NCI-H2196 (cell line): ENCODE measurements at regions not wholly inside any gene's neighbourhood (a gene's known extent, or its start where the extent isn't known, plus 50 kb on each side); places are given as distances from the start of the nearest gene placed in this dataset.
"Not testable (repeated sequence)": the region's sequence is repeated elsewhere in the genome, so short reads cannot be mapped to it uniquely, and the experiment has no call there.

ENCODE experiments used
- DNase-seq: peaks from one replicate; lab custom pipeline; 2025; ENCODE audit not compliant: unreplicated experiment; lab: John Stamatoyannopoulos, UW

DNA sequence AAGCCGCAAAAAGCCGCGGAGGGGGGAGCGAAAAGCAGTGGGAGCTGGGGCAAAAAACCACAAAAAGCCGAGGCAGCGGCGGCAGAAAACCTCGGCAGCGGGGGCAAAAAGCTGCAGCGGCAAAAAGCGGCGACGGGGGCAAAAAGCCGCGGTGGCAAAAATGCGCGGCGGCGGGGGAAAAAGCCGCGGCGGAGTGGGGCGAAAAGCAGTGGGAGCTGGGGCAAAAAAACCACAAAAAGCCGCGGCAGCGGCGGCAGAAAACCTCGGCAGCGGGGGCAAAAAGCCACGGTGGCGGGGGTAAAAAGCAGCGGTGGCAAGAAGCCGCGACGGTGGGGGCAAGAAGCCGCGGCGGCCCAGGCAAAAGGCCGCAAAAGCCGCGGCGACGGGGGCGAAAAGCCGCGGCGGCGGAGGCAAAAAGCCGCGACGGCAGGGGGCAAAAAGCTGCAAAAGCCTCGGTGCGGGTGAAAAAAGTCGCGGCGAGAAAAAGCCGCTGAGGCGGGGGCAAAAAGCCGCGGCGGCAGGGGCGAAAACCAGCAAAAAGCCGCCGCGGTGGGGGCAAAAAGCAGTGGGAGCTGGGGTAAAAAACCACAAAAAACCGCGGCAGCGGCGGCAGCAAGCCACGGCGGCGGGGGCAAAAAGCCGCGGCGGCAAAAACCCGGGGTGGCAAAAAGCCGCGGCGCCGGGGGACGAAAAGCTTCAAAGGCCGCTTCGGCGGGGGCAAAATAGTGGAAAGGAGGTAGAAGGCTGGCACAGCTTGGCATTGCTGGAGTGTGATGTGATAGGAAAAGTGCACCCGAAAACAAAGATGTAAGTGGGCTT lies 135.9 kb downstream of the ZNF92 start:
- DNase-seq = peak; percentile 32

- DNase-seq = not testable (repeated sequence)
Observed at GRCh38 chr7:65510187-65510538, 136.5 kb downstream of the ZNF92 start.

DNA sequence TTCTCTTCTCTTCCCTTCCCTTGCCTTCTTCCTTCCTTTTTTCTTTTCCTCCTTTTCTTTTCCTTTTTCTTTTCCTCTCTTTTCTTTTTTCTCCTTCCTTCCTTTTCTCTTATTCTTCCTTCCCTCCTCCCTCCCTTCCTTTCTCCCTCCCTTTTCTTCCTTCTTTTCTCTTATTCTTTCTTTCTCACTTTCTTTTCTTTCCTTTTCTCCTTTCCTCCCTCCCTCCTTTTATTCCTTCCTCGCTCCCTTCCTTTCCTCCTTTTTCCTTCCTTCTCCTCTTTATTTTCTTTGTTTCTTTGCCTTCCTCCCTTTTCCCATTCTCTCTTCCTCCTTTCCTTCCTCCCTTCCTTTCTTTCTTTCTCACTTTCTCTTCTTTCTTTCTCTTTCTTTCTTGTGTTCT lies 146.1 kb downstream of the ZNF92 start:
- DNase-seq = not testable (repeated sequence)

GRCh38 chr7:65545465-65546161 lies 172.0 kb downstream of the ZNF92 start:
- DNase-seq = not testable (repeated sequence)

DNA sequence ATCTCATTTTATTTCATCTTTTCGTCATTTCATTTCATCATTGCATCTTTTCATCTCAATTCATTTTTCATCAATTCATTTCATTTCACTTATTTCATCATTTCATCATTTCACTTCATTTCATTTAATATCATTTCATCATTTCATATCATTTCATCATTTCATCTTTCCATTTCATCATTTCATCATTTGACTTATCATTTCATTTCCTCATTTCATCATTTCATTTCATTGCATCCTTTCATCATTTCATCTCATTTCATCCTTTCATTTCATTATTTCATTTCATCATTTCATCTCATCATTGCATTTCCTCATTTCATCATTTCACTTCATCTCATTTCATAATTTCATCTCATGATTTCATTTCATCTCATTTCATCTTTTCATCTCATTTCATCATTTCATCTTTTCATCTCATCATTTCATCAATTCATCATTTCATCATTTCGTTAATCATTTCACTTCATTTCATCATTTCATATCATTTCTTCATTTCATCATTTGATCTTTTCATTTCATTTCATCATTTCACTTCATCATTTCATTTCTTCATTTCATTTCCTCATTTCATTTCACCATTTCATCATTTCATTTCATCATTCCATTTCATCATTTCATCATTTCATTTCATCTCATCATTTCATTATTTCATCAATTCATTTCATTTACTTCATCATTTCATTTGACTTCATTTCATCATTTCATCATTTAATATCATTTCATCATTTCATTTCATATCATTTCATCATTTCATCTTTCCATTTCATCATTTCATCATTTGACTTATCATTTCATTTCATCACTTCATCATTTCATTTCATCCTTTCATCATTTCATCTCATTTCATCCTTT lies 176.2 kb downstream of the ZNF92 start:
- DNase-seq = not testable (repeated sequence)

DNA sequence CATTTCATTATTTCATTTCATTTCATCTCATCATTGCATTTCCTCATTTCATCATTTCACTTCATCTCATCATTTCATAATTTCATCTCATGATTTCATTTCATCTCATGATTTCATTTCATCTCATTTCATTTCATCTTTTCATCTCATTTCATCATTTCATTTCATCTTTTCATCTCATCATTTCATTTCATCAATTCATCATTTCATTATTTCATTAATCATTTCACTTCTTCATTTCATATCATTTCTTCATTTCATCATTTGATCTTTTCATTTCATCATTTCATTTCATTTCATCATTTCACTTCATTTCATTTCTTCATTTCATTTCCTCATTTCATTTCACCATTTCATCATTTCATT lies 176.8 kb downstream of the ZNF92 start:
- not testable (repeated sequence) for DNase-seq

- not testable (repeated sequence) for DNase-seq
Observed at GRCh38 chr7:65551042-65551441, 177.4 kb downstream of the ZNF92 start.

GRCh38 chr7:65554553-65555476 lies 181.2 kb downstream of the ZNF92 start:
- DNase-seq = not testable (repeated sequence)

- DNase-seq = not testable (repeated sequence)
Observed at GRCh38 chr7:65558584-65558983, 184.9 kb downstream of the ZNF92 start.

GRCh38 chr7:65561786-65562372 lies 188.2 kb downstream of the ZNF92 start:
- DNase-seq = not testable (repeated sequence)

GRCh38 chr7:65562522-65562921 lies 188.9 kb downstream of the ZNF92 start:
- not testable (repeated sequence) for DNase-seq

GRCh38 chr7:65563333-65563732 lies 189.7 kb downstream of the ZNF92 start:
- DNase-seq = not testable (repeated sequence)

GRCh38 chr7:65568226-65568625 lies 194.6 kb downstream of the ZNF92 start:
- not testable (repeated sequence) for DNase-seq

DNA sequence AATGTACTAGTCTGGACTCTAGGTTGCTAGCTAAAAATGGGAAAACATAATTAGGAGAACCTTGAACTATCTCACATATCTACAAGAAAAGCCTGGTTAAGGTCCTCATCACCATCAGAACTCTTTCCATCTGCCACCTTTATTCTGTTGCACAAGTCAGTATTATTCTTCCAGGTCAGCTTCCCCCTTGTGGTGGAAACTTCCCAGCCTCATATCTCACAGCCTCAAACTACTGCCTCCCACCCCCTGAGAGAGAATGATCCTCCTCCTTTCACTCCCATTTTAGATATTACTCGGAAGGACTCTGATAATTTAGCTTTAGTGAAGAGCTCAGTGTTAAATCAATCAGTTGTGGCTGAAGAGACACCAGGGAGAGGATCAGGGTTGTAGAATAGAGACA lies 197.3 kb downstream of the ZNF92 start:
- DNase-seq = not testable (repeated sequence)

DNA sequence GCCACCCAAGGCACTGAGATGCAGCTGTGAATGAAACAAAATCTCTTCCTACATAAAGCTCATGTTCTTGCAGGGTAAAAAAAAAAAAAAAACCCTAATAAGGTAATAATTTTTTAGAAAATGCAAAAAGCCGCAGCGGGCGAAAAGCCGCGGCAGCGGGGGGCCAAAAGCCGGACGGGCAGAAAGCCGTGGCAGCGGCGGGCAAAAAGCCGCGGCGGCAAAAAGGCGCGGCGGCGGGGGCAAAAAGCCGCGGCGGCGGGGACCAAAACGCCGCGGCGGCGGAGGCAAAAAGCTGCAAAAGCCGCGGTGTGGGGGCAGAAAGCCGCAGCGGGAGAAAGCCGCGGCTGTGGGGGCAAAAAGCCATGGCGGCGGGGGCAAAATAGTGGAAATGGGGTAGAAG lies 198.9 kb downstream of the ZNF92 start:
- DNase-seq = not testable (repeated sequence)

DNA sequence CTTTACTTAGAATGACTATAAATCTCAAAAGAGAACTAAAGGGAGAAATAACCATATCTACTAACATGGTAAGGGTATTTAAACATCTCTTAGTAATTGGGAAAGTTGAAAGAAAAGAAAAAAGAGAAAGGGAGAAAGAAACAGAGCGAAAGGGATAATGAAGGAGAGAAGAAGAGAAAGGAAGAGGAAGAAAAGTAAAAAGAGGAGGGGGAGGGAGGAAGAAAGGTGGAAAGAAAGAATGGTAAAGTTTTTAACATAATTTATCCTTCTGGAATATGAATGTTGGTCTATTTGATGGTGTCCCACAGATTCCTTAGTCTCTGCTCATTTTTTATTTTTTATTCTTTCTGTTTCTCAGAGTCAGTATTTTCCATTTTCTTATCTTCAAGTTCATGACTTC lies 202.7 kb downstream of the ZNF92 start:
- not testable (repeated sequence) for DNase-seq

- DNase-seq = not testable (repeated sequence)
Observed at GRCh38 chr7:65582518-65583119, 209.0 kb downstream of the ZNF92 start.

- DNase-seq = not testable (repeated sequence)
Observed at GRCh38 chr7:65602495-65602894, 228.8 kb downstream of the ZNF92 start.

DNA sequence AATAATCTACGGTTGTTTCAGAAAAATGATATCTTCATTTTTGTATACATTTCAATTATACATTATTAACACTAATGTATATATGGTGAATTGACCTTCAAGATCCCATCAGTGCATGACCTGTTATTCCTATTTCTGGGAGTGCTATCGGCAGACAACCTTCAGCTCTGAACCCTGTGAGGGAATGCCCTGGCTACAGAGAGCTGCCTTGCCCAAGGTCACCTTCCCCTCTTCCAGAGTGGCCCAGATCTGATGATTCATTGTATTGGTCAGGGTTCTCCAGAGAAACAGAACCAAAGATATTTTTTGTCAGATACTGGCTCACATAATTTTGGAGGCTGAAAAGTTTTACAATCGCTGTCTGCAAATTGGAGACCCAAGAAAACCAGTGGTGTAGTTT lies 235.5 kb downstream of the ZNF92 start:
- no peak for DNase-seq
